Stomach (tissue), 4 donors: ENCODE measurements at regions not wholly inside any gene's neighbourhood (a gene's known extent, or its start where the extent isn't known, plus 50 kb on each side); places are given as distances from the start of the nearest gene placed in this dataset.

Source experiments
- CTCF ChIP-seq, 7 experiments: fragments of 450-650 bp in 4 of 7; fragments of 200-600 bp in 3 of 7; sonication (generic) in 3 of 7; IDR thresholded peaks; one replicate each; pipeline ENCODE4 v1.5.1; 2016 to 2019; ENCODE audit warnings: antibody characterized with exemption in 7 of 7, control low read depth in 2 of 7, mild to moderate bottlenecking in 1 of 7
- EP300 ChIP-seq: sonication (generic); formaldehyde crosslinking; IDR thresholded peaks from one replicate; pipeline ENCODE4 v1.6.1; 2017; ENCODE audit warnings: antibody characterized with exemption
- POLR2A ChIP-seq, 4 donors: fragments of 450-650 bp; IDR thresholded peaks; one replicate each; pipeline ENCODE4 v1.6.1; 2016; ENCODE audit warnings: antibody characterized with exemption in 4 of 4, control low read depth in 2 of 4, mild to moderate bottlenecking in 1 of 4, moderate library complexity in 1 of 4
- POLR2AphosphoS5 ChIP-seq, 3 donors: sonication (generic); formaldehyde crosslinking; IDR thresholded peaks; one replicate each; pipeline ENCODE4 v1.6.1; 2016; ENCODE audit warnings: antibody characterized with exemption in 3 of 3

DNA sequence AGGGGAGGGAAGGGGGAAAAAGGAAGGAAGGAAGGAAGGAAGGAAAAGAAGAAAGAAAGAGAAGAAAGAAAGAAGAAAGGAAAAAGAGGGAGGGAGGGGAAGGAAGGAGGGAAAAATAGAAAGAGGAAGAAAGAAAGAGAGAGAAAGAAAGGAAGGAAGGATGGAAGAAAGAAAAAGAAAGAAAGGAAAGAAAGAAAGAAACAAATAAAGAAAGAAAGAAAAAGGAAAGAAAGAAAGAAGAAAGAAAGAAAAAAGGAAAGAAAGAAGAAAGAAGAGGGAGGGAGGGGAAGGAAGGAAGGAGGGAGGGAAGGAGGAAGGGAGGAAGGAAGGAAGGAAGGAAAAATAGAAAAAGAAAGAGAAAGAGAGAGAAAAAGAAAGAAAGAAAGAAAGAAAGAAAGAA is 315.8 kb upstream of the PIK3C3 start:
- TF ChIP-seq POLR2AphosphoS5 (IDR thresholded peaks at IDR 0.05): no peak
- no peak for TF ChIP-seq CTCF (IDR thresholded peaks at IDR 0.05)
- TF ChIP-seq EP300: no peak
- TF ChIP-seq POLR2A (IDR thresholded peaks at IDR 0.05): no peak
